Activated naive CD8-positive, alpha-beta T cell treated with anti-CD3 and anti-CD28 coated beads, Interleukin-2, amount 50 U/mL, for 24 hours (primary cell): ENCODE measurements at regions not wholly inside any gene's neighbourhood (a gene's known extent, or its start where the extent isn't known, plus 50 kb on each side); places are given as distances from the start of the nearest gene placed in this dataset.
"Not testable (repeated sequence)": the region's sequence is repeated elsewhere in the genome, so short reads cannot be mapped to it uniquely, and the experiment has no call there.

Experiments
- ATAC-seq: fragments of 150-1000 bp; cut with Tn5 transposase; one replicate; pipeline ENCODE4 v1.10.0; 2021
- DNase-seq: peaks from one replicate; pipeline ENCODE4 v3.0.0; 2021
- H3K27ac Mint-ChIP-seq: one replicate; pipeline ENCODE4 v1.8.0; 2021; ENCODE audit warnings: mild to moderate bottlenecking, mixed read lengths
- H3K27me3 Mint-ChIP-seq: one replicate; pipeline ENCODE4 v1.8.0; 2021; ENCODE audit warnings: mixed read lengths
- H3K36me3 Mint-ChIP-seq: one replicate; pipeline ENCODE4 v1.8.0; 2021; ENCODE audit warnings: low read depth, mixed read lengths
- H3K4me1 Mint-ChIP-seq: one replicate; pipeline ENCODE4 v1.8.0; 2021; ENCODE audit warnings: mixed read lengths
- H3K4me3 Mint-ChIP-seq: one replicate; pipeline ENCODE4 v1.8.0; 2021; ENCODE audit warnings: mild to moderate bottlenecking, moderate library complexity, mixed read lengths
- H3K9me3 Mint-ChIP-seq: one replicate; pipeline ENCODE4 v1.8.0; 2021; ENCODE audit warnings: mixed read lengths

GRCh38 chr1:115156826-115157468 is 67.6 kb upstream of the TSPAN2 start:
- peaks cover 2% of the 10 kb centered on the region for H3K27me3 Mint-ChIP-seq
- H3K4me3 Mint-ChIP-seq, result no peak overlapping the region
- no peak for DNase-seq
- H3K36me3 Mint-ChIP-seq, result no peaks in the 10 kb centered on the region
- no peaks in the 10 kb centered on the region for H3K4me1 Mint-ChIP-seq
- no peak for ATAC-seq
- H3K27ac Mint-ChIP-seq, result no peak overlapping the region
- no peaks in the 10 kb centered on the region for H3K9me3 Mint-ChIP-seq

- Mint-ChIP-seq H3K27me3 (peaks cover 3% of the 10 kb centered on the region), H3K27ac (no peak overlapping the region), H3K9me3 (no peaks in the 10 kb centered on the region), H3K36me3 (no peaks in the 10 kb centered on the region), H3K4me3 (no peak overlapping the region), H3K4me1 (no peaks in the 10 kb centered on the region)
- no peak for ATAC-seq
- DNase-seq, result no peak
Measured at GRCh38 chr1:115153966-115154557, 64.8 kb upstream of the TSPAN2 start.

GRCh38 chr1:115147928-115148327 is 58.6 kb upstream of the TSPAN2 start:
- not testable (repeated sequence) for H3K36me3 Mint-ChIP-seq, ATAC-seq, H3K27ac Mint-ChIP-seq, H3K4me1 Mint-ChIP-seq, H3K9me3 Mint-ChIP-seq, DNase-seq
- peaks cover 19% of the 10 kb centered on the region for H3K27me3 Mint-ChIP-seq
- peak overlapping the region; percentile 61 for H3K4me3 Mint-ChIP-seq

- no peak for DNase-seq
- Mint-ChIP-seq H3K4me3 (no peak overlapping the region), H3K27ac (no peak overlapping the region), H3K36me3 (no peaks in the 10 kb centered on the region), H3K9me3 (no peaks in the 10 kb centered on the region), H3K27me3 (peaks cover 21% of the 10 kb centered on the region), H3K4me1 (peaks cover 4% of the 10 kb centered on the region)
- ATAC-seq, result no peak
Measured at GRCh38 chr1:115145226-115145625, 55.9 kb upstream of the TSPAN2 start.

- Mint-ChIP-seq H3K27ac (no peak overlapping the region), H3K36me3 (no peaks in the 10 kb centered on the region), H3K4me3 (no peak overlapping the region), H3K27me3 (peaks cover 26% of the 10 kb centered on the region), H3K9me3 (no peaks in the 10 kb centered on the region), H3K4me1 (peaks cover 5% of the 10 kb centered on the region)
- DNase-seq, result no peak
- ATAC-seq, result no peak
Measured at GRCh38 chr1:115144176-115144575, 54.9 kb upstream of the TSPAN2 start.

- DNase-seq (no peak), ATAC-seq (no peak)
- no peaks in the 10 kb centered on the region for H3K9me3 Mint-ChIP-seq
- no peak overlapping the region for H3K4me3 Mint-ChIP-seq
- H3K27ac Mint-ChIP-seq, result no peak overlapping the region
- no peaks in the 10 kb centered on the region for H3K36me3 Mint-ChIP-seq
- H3K27me3 Mint-ChIP-seq, result peaks cover 35% of the 10 kb centered on the region
- H3K4me1 Mint-ChIP-seq, result peaks cover 5% of the 10 kb centered on the region
Measured at GRCh38 chr1:115142616-115143015, 53.3 kb upstream of the TSPAN2 start.

- no peak overlapping the region for H3K27ac Mint-ChIP-seq
- no peaks in the 10 kb centered on the region for H3K9me3 Mint-ChIP-seq
- H3K36me3 Mint-ChIP-seq, result no peaks in the 10 kb centered on the region
- no peak overlapping the region for H3K4me3 Mint-ChIP-seq
- no peak for ATAC-seq
- peaks cover 25% of the 10 kb centered on the region for H3K27me3 Mint-ChIP-seq
- DNase-seq, result no peak
- peaks cover 4% of the 10 kb centered on the region for H3K4me1 Mint-ChIP-seq
Measured at GRCh38 chr1:115141145-115141454, 51.8 kb upstream of the TSPAN2 start.

- Mint-ChIP-seq H3K9me3 (no peaks in the 10 kb centered on the region), H3K27me3 (peaks cover 24% of the 10 kb centered on the region)
Measured at GRCh38 chr1:115140442-115141144, 51.3 kb upstream of the TSPAN2 start.

GRCh38 chr1:115139381-115139780 is 50.1 kb upstream of the TSPAN2 start:
- DNase-seq, result no peak
- Mint-ChIP-seq H3K9me3 (no peaks in the 10 kb centered on the region), H3K36me3 (no peaks in the 10 kb centered on the region), H3K27me3 (peaks cover 23% of the 10 kb centered on the region), H3K27ac (no peak overlapping the region), H3K4me3 (peak overlapping the region; percentile 42), H3K4me1 (peaks cover 4% of the 10 kb centered on the region)
- ATAC-seq, result no peak

More at GRCh38 chr1:115140442-115141144, 51.3 kb upstream of the TSPAN2 start:
- Mint-ChIP-seq H3K4me1 (peaks cover 4% of the 10 kb centered on the region), H3K4me3 (no peak overlapping the region), H3K36me3 (no peaks in the 10 kb centered on the region), H3K27ac (no peak overlapping the region)
- no peak for ATAC-seq
- no peak for DNase-seq
